Transverse colon (tissue), 4 donors: ENCODE measurements at regions not wholly inside any gene's neighbourhood (a gene's known extent, or its start where the extent isn't known, plus 50 kb on each side); places are given as distances from the start of the nearest gene placed in this dataset.

Experiments used
- DNase-seq: peaks from one replicate; pipeline ENCODE4 v3.0.0-alpha.2; 2019
- H3K27ac ChIP-seq, 4 donors: fragments of 200-600 bp; sonication (generic); 2 replicates each; pipeline ENCODE4 v1.5.1; 2016 to 2018; ENCODE audit warnings: inconsistent platforms in 4 of 4
- H3K27me3 ChIP-seq: fragments of 200-600 bp; sonication (generic); 2 replicates; pipeline ENCODE4 v1.5.1; 2017; ENCODE audit warnings: inconsistent platforms
- H3K36me3 ChIP-seq, 4 donors: fragments of 200-600 bp; sonication (generic); 2 replicates each; pipeline ENCODE4 v1.5.1; 2017 to 2019; ENCODE audit warnings: inconsistent platforms in 4 of 4
- H3K4me1 ChIP-seq, 4 donors: fragments of 200-600 bp; sonication (generic); 2 replicates each; pipeline ENCODE4 v1.5.1; 2017 to 2020; ENCODE audit warnings: inconsistent platforms in 4 of 4
- H3K4me3 ChIP-seq, 4 donors: fragments of 200-600 bp; sonication (generic); 1 replicate in 1 of 4; 2 replicates in 3 of 4; pipeline versions ENCODE4 v1.5.1 to v1.6.1; 2017 to 2019; ENCODE audit warnings: inconsistent platforms in 4 of 4
- H3K9me3 ChIP-seq, 2 donors: fragments of 200-600 bp; sonication (generic); 2 replicates each; pipeline ENCODE4 v1.5.1; 2017 to 2019; ENCODE audit warnings: inconsistent platforms in 2 of 2
- CTCF ChIP-seq, 5 experiments: fragments of 200-600 bp in 3 of 5; fragments of 450-650 bp in 2 of 5; sonication (generic) in 3 of 5; IDR thresholded peaks; 1 replicate in 2 of 5; 2 replicates in 3 of 5; pipeline ENCODE4 v1.5.1; 2016 to 2017; ENCODE audit warnings: antibody characterized with exemption in 5 of 5, inconsistent platforms in 3 of 5, mild to moderate bottlenecking in 2 of 5, moderate library complexity in 1 of 5
- EP300 ChIP-seq: sonication (generic); formaldehyde crosslinking; IDR thresholded peaks from one replicate; pipeline ENCODE4 v1.6.1; 2017; ENCODE audit warnings: antibody characterized with exemption, low read depth
- POLR2A ChIP-seq: fragments of 450-650 bp; IDR thresholded peaks from one replicate; pipeline ENCODE4 v1.6.1; 2016; ENCODE audit warnings: antibody characterized with exemption, mild to moderate bottlenecking, moderate library complexity
- POLR2AphosphoS5 ChIP-seq, 3 donors: sonication (generic); formaldehyde crosslinking; IDR thresholded peaks; one replicate each; pipeline ENCODE4 v1.6.1; 2016; ENCODE audit warnings: antibody characterized with exemption in 3 of 3
- WGBS, 2 donors: methylation state at CpG; one replicate each; pipeline ENCODE4 v1.1.5; 2018; ENCODE audit warnings: low coverage in 1 of 2; 5-methylcytosine and 5-hydroxymethylcytosine counted together
- in situ Hi-C, 4 donors: fragments of 200-750 bp; cut with MboI; loops; one replicate each; pipeline versions ENCODE4 v1.15.0 to v1.15.1; 2017; ENCODE audit warnings: low sequenced_read_pairs in 3 of 4, low pct_ligation_motif_present in 1 of 4, low pct_unique_long_range_greater_than_20kb in 1 of 4
- intact Hi-C: fragments of 100-400 bp; cut with DNase I; formaldehyde crosslinking; loops from one replicate; pipeline ENCODE4 v1.15.1; 2023; ENCODE audit warnings: low total_unique reads

GRCh38 chr1:98331718-98332311 is 329.7 kb upstream of the SNX7 start:
- Histone ChIP-seq H3K4me3 (no peak overlapping the region), H3K4me1 (peaks cover 0 to 3% (median 0%) of the 10 kb centered on the region in 4 donors), H3K9me3 (no peaks in the 10 kb centered on the region), H3K27me3 (no peaks in the 10 kb centered on the region), H3K27ac (no peak overlapping the region), H3K36me3 (no peaks in the 10 kb centered on the region)
- WGBS, 2 donors, result 72 to 80% methylated on average over 5 of the region's 5 CpGs
- DNase-seq, result no peak
- in situ Hi-C loops (no loop called here), intact Hi-C loops (no loop called here)
- TF ChIP-seq EP300 (no peak), CTCF (IDR thresholded peaks at IDR 0.05) (no peak), POLR2A (no peak), POLR2AphosphoS5 (IDR thresholded peaks at IDR 0.05) (no peak)

DNA sequence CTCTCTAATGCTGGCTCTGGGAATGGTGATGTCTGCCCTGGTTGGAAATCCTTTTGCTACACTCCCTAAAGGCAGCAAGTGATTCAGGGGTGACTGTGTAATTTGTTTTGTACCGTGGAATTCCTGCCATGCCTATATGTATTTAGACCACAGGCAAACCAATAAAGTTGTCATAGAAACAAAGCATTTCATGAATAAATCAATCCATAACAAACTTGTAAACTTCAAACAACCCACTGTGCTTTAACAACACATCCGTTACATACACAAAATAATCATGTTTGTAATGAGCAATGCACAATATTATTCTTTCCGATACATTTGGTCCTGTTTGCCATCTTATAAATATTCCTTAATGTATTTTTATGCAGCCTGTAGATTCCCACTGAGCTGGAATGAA is 330.3 kb upstream of the SNX7 start:
- intact Hi-C loops, result no loop called here
- no peaks in the 10 kb centered on the region for H3K9me3 ChIP-seq
- in situ Hi-C loops, result no loop called here
- no peaks in the 10 kb centered on the region for H3K36me3 ChIP-seq
- H3K27ac ChIP-seq, result no peak overlapping the region
- WGBS, 2 donors, result 61 to 72% methylated on average over 3 of the region's 3 CpGs
- H3K27me3 ChIP-seq, result no peaks in the 10 kb centered on the region
- TF ChIP-seq CTCF (IDR thresholded peaks at IDR 0.05), result no peak
- no peak for TF ChIP-seq POLR2A
- TF ChIP-seq EP300, result no peak
- TF ChIP-seq POLR2AphosphoS5 (IDR thresholded peaks at IDR 0.05), result no peak
- peaks cover 0 to 8% (median 0%) of the 10 kb centered on the region in 4 donors for H3K4me1 ChIP-seq
- H3K4me3 ChIP-seq, result no peak overlapping the region
- DNase-seq, result no peak

GRCh38 chr1:98330224-98330623 is 331.3 kb upstream of the SNX7 start:
- H3K27ac ChIP-seq, result no peak overlapping the region
- in situ Hi-C loops, result no loop called here
- H3K36me3 ChIP-seq, result no peaks in the 10 kb centered on the region
- no peaks in the 10 kb centered on the region for H3K9me3 ChIP-seq
- H3K4me3 ChIP-seq, result no peak overlapping the region
- no peak for DNase-seq
- no peak for TF ChIP-seq CTCF (IDR thresholded peaks at IDR 0.05)
- no peak for TF ChIP-seq EP300
- TF ChIP-seq POLR2AphosphoS5 (IDR thresholded peaks at IDR 0.05), result no peak
- TF ChIP-seq POLR2A, result no peak
- no peaks in the 10 kb centered on the region for H3K27me3 ChIP-seq
- WGBS, 2 donors, result 83 to 85% methylated on average over 3 of the region's 3 CpGs
- H3K4me1 ChIP-seq, result peaks cover 0 to 15% (median 0%) of the 10 kb centered on the region in 4 donors
- intact Hi-C loops, result no loop called here

DNA sequence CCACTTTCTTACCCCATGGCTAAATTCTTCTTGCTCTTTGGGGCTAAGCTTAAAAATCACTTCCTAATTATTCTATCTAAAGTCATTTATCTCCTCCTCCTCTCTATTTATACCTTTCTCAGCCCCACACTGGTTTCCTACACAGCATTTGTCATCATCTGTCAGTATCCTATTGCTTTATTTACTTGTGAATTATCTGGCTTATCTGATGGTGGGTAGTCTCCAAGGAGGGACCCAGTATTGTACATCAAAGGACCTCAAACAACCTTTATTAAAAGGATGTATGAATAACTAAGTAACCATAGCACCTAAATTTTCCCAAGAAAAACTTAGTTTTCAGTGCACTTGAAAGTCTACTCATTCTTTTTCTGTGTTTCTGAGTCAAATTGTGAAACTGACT is 332.7 kb upstream of the SNX7 start:
- DNase-seq, result no peak
- Histone ChIP-seq H3K27me3 (no peaks in the 10 kb centered on the region), H3K27ac (no peak overlapping the region), H3K36me3 (no peaks in the 10 kb centered on the region), H3K9me3 (no peaks in the 10 kb centered on the region), H3K4me3 (no peak overlapping the region), H3K4me1 (peaks cover 0 to 15% (median 0%) of the 10 kb centered on the region in 4 donors)
- intact Hi-C loops (no loop called here), in situ Hi-C loops (no loop called here)
- TF ChIP-seq EP300 (no peak), POLR2AphosphoS5 (IDR thresholded peaks at IDR 0.05) (no peak), POLR2A (no peak), CTCF (IDR thresholded peaks at IDR 0.05) (no peak)
